Adrenal gland (tissue), 9 donors: ENCODE measurements at regions not wholly inside any gene's neighbourhood (a gene's known extent, or its start where the extent isn't known, plus 50 kb on each side); places are given as distances from the start of the nearest gene placed in this dataset.

Experiments
- DNase-seq, 7 donors: peaks; one replicate each; pipeline ENCODE4 v3.0.0-alpha.2; 2019 to 2020
- H3K27ac ChIP-seq, 5 donors: fragments of 200-600 bp; sonication (generic) in 4 of 5; 1 replicate in 3 of 5; 2 replicates in 2 of 5; pipeline versions ENCODE4 v1.5.1 to v1.8.0; 2016 to 2020; ENCODE audit warnings: mild to moderate bottlenecking in 1 of 5
- H3K27me3 ChIP-seq: fragments of 200-600 bp; 2 replicates; pipeline ENCODE4 v1.8.0; 2021
- H3K36me3 ChIP-seq, 2 donors: fragments of 200-600 bp; replicated peaks in 1 of 2; 1 replicate in 1 of 2; 2 replicates in 1 of 2; pipeline versions ENCODE4 v1.5.1 to v1.8.0; 2018 to 2022
- H3K4me1 ChIP-seq, 2 donors: fragments of 200-600 bp; replicated peaks in 1 of 2; 1 replicate in 1 of 2; 2 replicates in 1 of 2; pipeline versions ENCODE4 v1.5.1 to v1.8.0; 2018 to 2021
- H3K4me3 ChIP-seq, 4 donors: fragments of 200-600 bp; sonication (generic) in 3 of 4; one replicate each; pipeline ENCODE4 v1.5.1; 2016 to 2018
- H3K9me3 ChIP-seq, 3 donors: fragments of 200-600 bp; sonication (generic) in 1 of 3; replicated peaks in 1 of 3; 1 replicate in 2 of 3; 2 replicates in 1 of 3; pipeline versions ENCODE4 v1.5.1 to v1.8.0; 2016 to 2021
- POLR2A ChIP-seq, 2 donors: fragments of 450-650 bp; IDR thresholded peaks; one replicate each; pipeline ENCODE4 v1.6.1; 2017; ENCODE audit warnings: antibody characterized with exemption in 2 of 2, mild to moderate bottlenecking in 2 of 2, moderate library complexity in 1 of 2
- WGBS, 4 donors: extraction: QIAGEN DNeasy Blood & Tissue Kit in 2 of 4; methylation state at CpG; one replicate each; pipeline versions ENCODE4 v1.1.5 to v1.1.7; 2013 to 2017; 5-methylcytosine and 5-hydroxymethylcytosine counted together
- intact Hi-C, 2 donors: fragments of 100-400 bp; cut with DNase I; formaldehyde crosslinking; loops; one replicate each; pipeline versions ENCODE4 v1.14.1 to v1.15.0; 2022 to 2023
- TF ChIP-seq, protein P1 (sequence below), 6 experiments: fragments of 450-650 bp in 4 of 6; fragments of 200-600 bp in 2 of 6; sonication (generic) in 1 of 6; IDR thresholded peaks; 1 replicate in 5 of 6; 2 replicates in 1 of 6; pipeline versions ENCODE4 v1.5.1 to v1.8.0; 2016 to 2021; ENCODE audit warnings: antibody characterized with exemption in 6 of 6, mild to moderate bottlenecking in 2 of 6, moderate library complexity in 1 of 6
- donor health status: healthy with polysubstance abuse.
- donor health status: Bipolar disorder and iron deficiency.
- donor health status: DM: yes; HTN: yes; CAD: no.
- donor health status: DM: no; HTN: no; CAD: no.
- donor health status: DM: no; HTN: no; CAD: no.

DNA sequence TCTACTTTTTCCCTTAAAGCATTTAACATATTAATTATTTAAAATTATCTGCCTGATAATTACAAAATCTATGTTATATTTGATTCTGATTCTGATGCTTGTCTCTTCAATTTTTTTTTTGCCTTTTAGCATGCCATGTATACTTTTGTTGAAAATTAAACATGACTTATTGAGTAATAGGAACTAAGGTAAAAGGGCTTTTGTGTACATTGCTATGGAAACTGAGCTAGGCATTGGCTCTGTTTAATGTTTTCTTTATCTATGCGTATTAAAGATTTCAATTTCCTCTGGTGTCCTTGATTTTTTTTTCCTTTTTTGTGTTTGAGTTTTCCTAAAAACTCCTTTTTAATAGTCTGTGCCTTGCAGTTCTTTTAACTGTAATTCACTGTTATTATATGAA lies 805.2 kb downstream of the DHX35 start:
- Histone ChIP-seq H3K4me3 (no peak overlapping the region), H3K27me3 (no peaks in the 10 kb centered on the region)
- no peak for TF ChIP-seq POLR2A (IDR thresholded peaks at IDR 0.05)
- TF ChIP-seq, protein P1, sequence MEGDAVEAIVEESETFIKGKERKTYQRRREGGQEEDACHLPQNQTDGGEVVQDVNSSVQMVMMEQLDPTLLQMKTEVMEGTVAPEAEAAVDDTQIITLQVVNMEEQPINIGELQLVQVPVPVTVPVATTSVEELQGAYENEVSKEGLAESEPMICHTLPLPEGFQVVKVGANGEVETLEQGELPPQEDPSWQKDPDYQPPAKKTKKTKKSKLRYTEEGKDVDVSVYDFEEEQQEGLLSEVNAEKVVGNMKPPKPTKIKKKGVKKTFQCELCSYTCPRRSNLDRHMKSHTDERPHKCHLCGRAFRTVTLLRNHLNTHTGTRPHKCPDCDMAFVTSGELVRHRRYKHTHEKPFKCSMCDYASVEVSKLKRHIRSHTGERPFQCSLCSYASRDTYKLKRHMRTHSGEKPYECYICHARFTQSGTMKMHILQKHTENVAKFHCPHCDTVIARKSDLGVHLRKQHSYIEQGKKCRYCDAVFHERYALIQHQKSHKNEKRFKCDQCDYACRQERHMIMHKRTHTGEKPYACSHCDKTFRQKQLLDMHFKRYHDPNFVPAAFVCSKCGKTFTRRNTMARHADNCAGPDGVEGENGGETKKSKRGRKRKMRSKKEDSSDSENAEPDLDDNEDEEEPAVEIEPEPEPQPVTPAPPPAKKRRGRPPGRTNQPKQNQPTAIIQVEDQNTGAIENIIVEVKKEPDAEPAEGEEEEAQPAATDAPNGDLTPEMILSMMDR (IDR thresholded peaks at IDR 0.05) = no peak

DNA sequence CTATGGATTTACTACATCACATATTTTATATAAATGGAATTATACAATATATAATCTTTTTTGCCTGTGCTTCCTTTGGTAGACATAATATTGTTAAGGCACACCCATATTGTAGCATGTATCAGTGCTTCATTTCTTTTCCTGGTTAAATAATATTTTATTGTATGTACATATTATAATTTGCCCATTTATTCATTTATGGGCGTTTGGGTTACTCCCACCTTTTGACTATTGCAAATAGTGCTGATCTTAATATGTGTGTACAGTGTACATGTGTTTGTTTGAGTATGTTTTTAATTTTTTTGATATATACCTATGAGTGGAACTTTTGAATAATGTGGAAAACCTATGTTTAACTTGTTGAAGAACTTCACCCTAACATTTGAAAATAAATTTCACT lies 804.2 kb downstream of the DHX35 start:
- Histone ChIP-seq H3K4me3 (no peak overlapping the region), H3K36me3 (no peaks in the 10 kb centered on the region), H3K27me3 (no peaks in the 10 kb centered on the region), H3K4me1 (no peaks in the 10 kb centered on the region), H3K27ac (no peak overlapping the region), H3K9me3 (peaks cover 0 to 4% (median 0%) of the 10 kb centered on the region in 3 donors)
- no peak for DNase-seq
- 42 to 48% (median 45%) methylated on average over 1 of the region's 1 CpG for WGBS, 4 donors
- intact Hi-C loops = no loop called here
- TF ChIP-seq, protein P1 (IDR thresholded peaks at IDR 0.05) = no peak
- TF ChIP-seq POLR2A (IDR thresholded peaks at IDR 0.05) = no peak

More for the DNA sequence above, 805.2 kb downstream of the DHX35 start:
- no peak for DNase-seq
- no peaks in the 10 kb centered on the region for H3K36me3 ChIP-seq
- H3K27ac ChIP-seq = no peak overlapping the region
- H3K4me1 ChIP-seq = no peaks in the 10 kb centered on the region
- peaks cover 0 to 4% (median 0%) of the 10 kb centered on the region in 3 donors for H3K9me3 ChIP-seq
- 69 to 85% (median 83%) methylated on average over 1 of the region's 1 CpG for WGBS, 4 donors
- intact Hi-C loops = no loop called here

DNA sequence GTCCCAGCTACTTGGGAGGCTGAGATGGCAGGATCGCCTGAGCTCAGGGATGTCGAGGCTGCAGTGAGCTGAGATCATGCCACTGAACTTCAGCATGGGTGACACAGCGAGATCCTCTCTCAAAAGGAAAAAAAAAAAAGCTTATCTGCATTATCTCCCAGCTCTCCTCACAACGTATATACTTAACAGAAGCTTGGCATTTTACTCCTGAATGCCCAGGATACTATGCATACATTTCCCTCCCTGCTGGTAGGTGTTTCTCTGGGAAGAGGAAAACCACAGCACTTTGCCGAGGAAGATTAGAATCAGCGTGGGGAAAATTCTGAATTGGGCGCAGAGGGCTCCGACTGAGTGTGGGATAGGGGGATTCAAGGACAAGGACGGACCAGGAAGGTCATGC lies 800.6 kb downstream of the DHX35 start:
- Histone ChIP-seq H3K27me3 (no peaks in the 10 kb centered on the region), H3K9me3 (no peaks in the 10 kb centered on the region), H3K36me3 (no peaks in the 10 kb centered on the region), H3K4me1 (no peaks in the 10 kb centered on the region), H3K27ac (no peak overlapping the region), H3K4me3 (no peak overlapping the region)
- intact Hi-C loops = no loop called here
- no peak for TF ChIP-seq POLR2A (IDR thresholded peaks at IDR 0.05)
- TF ChIP-seq, protein P1 (IDR thresholded peaks at IDR 0.05) = no peak
- WGBS, 4 donors = 77 to 83% (median 79%) methylated on average over 9 of the region's 9 CpGs
- no peak for DNase-seq

DNA sequence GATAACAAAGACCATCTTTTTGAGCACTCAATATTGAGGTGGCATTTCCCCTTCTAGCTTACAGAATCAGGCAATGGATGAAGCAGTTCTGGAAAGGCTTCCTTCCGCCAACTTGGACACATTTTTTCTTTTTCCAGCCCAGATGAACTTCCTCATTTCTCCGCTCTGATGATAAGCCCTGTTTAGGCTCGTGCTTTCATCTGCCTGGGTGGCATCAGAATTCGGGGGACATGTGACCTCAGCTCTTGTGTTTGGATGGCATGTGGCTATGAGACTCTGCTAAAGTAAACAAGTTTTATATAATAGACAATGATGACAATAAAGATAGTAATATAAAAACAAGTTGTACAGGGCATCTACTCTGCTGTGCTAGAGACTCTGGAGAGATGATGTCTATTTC lies 796.7 kb downstream of the DHX35 start:
- Histone ChIP-seq H3K27me3 (no peaks in the 10 kb centered on the region), H3K36me3 (no peaks in the 10 kb centered on the region), H3K4me3 (no peak overlapping the region), H3K9me3 (no peaks in the 10 kb centered on the region), H3K27ac (no peak overlapping the region), H3K4me1 (no peaks in the 10 kb centered on the region)
- DNase-seq = no peak
- intact Hi-C loops = no loop called here
- 53 to 71% (median 64%) methylated on average over 4 of the region's 4 CpGs for WGBS, 4 donors
- TF ChIP-seq, protein P1 (IDR thresholded peaks at IDR 0.05) = no peak
- no peak for TF ChIP-seq POLR2A (IDR thresholded peaks at IDR 0.05)
